HG03060 (cell line): ENCODE measurements at regions not wholly inside any gene's neighbourhood (a gene's known extent, or its start where the extent isn't known, plus 50 kb on each side); places are given as distances from the start of the nearest gene placed in this dataset.

Source experiments
- ATAC-seq: cut with Tn5 transposase; IDR thresholded peaks from one replicate; pipeline ENCODE4 v1.9.1; 2021; ENCODE audit warnings: low read depth, moderate number of reproducible peaks; ENCODE audit not compliant: unreplicated experiment

- no peak for ATAC-seq
Measured at GRCh38 chr17:79407385-79407784, 203.5 kb downstream of the RBFOX3 start.

GRCh38 chr17:79406316-79406715 lies 204.5 kb downstream of the RBFOX3 start:
- no peak for ATAC-seq

GRCh38 chr17:79405823-79406222 lies 205.0 kb downstream of the RBFOX3 start:
- no peak for ATAC-seq

- ATAC-seq, result no peak
Measured at GRCh38 chr17:79404136-79404911, 206.5 kb downstream of the RBFOX3 start.

- ATAC-seq, result no peak
Measured at GRCh38 chr17:79401704-79402674, 208.9 kb downstream of the RBFOX3 start.

GRCh38 chr17:79400989-79401703 lies 209.7 kb downstream of the RBFOX3 start:
- no peak for ATAC-seq

GRCh38 chr17:79399610-79400144 lies 211.2 kb downstream of the RBFOX3 start:
- ATAC-seq, result no peak

- ATAC-seq, result no peak
Measured at GRCh38 chr17:79398441-79398840, 212.4 kb downstream of the RBFOX3 start.

GRCh38 chr17:79396696-79397095 lies 214.2 kb downstream of the RBFOX3 start:
- ATAC-seq, result no peak

- no peak for ATAC-seq
Measured at GRCh38 chr17:79395545-79395944, 215.3 kb downstream of the RBFOX3 start.

- no peak for ATAC-seq
Measured at GRCh38 chr17:79395066-79395465, 215.8 kb downstream of the RBFOX3 start.

GRCh38 chr17:79393358-79394052 lies 217.3 kb downstream of the RBFOX3 start:
- no peak for ATAC-seq

- ATAC-seq, result no peak
Measured at GRCh38 chr17:79392598-79392997, 218.3 kb downstream of the RBFOX3 start.

- no peak for ATAC-seq
Measured at GRCh38 chr17:79391376-79392233, 219.2 kb downstream of the RBFOX3 start.

- no peak for ATAC-seq
Measured at GRCh38 chr17:79389896-79390295, 221.0 kb downstream of the RBFOX3 start.

GRCh38 chr17:79388556-79389295 lies 222.1 kb downstream of the RBFOX3 start:
- no peak for ATAC-seq

GRCh38 chr17:79387783-79388182 lies 223.1 kb downstream of the RBFOX3 start:
- ATAC-seq, result no peak

- ATAC-seq, result no peak
Measured at GRCh38 chr17:79385962-79386563, 224.8 kb downstream of the RBFOX3 start.
